ENCODE measurements at regions not wholly inside any gene's neighbourhood (a gene's known extent, or its start where the extent isn't known, plus 50 kb on each side); places are given as distances from the start of the nearest gene placed in this dataset.

GRCh38 chr5:93252165-93252564 is 328.9 kb downstream of the NR2F1-AS1 start:
- H3K4me3 ChIP-seq (replicated peaks in 1 of 3; ENCODE audit: insufficient read depth in 1 of 3, low read depth in 1 of 3, low read length in 3 of 3): no peak overlapping the region
- BruUV-seq (replicated peaks): no TSS peak
- no peaks in the 10 kb centered on the region for H3K9me3 ChIP-seq (replicated peaks; ENCODE audit: control insufficient read depth, insufficient read depth, low read length)
- H3K27me3 ChIP-seq (ENCODE audit: control insufficient read depth in 2 of 2, insufficient read depth in 2 of 2, low read length in 2 of 2): no peaks in the 10 kb centered on the region
- no peaks in the 10 kb centered on the region for H3K9me1 ChIP-seq (replicated peaks; ENCODE audit: control insufficient read depth, extremely low read depth, insufficient read depth, low read length)
- CTCF ChIA-PET: no interaction called here
- FAIRE-seq: no peak
- dilution Hi-C loops (cut with MboI; ENCODE audit: extremely low pct_ligation_motif_present, low sequenced_read_pairs) (no loop called here), intact Hi-C loops (cut with micrococcal nuclease) (loop anchor here (5.0 kb wide), 1 partner anchor 175 kb away; no protein-coding TSS in a partner anchor)
- no peak overlapping the region for H3K9ac ChIP-seq (replicated peaks; ENCODE audit: extremely low read depth, insufficient read depth, low read length)
- H3K79me2 ChIP-seq (ENCODE audit: control insufficient read depth, insufficient read depth, low read length): no peaks in the 10 kb centered on the region
- no peak for DNase-seq (ENCODE audit: low read depth, low spot score)
- H3K27ac ChIP-seq (ENCODE audit: insufficient read depth, low read depth, low read length): no peak overlapping the region
- no peaks in the 10 kb centered on the region for H3K36me3 ChIP-seq (ENCODE audit: control insufficient read depth in 2 of 2, extremely low read depth in 1 of 2, insufficient read depth in 2 of 2, low read length in 2 of 2)
- H2AFZ ChIP-seq (ENCODE audit: low read depth, low read length): no peak overlapping the region
- H3K4me1 ChIP-seq (ENCODE audit: control insufficient read depth, extremely low read depth, insufficient read depth, low read length): peaks cover 26% of the 10 kb centered on the region
- POLR2A ChIA-PET: no interaction called here
- TF ChIP-seq POLR2AphosphoS5 (IDR thresholded peaks at IDR 0.05; ENCODE audit: insufficient read depth, low read depth, low read length) (no peak), POLR2A (IDR thresholded peaks at IDR 0.05; ENCODE audit: low read depth, low read length) (no peak), FOS (IDR thresholded peaks at IDR 0.05; ENCODE audit: borderline replicate concordance, insufficient read depth, low read length) (no peak), MYC (IDR thresholded peaks at IDR 0.05; ENCODE audit: low read depth, low read length) (no peak), CTCF (IDR thresholded peaks at IDR 0.05; ENCODE audit: extremely low read depth in 1 of 2, insufficient read depth in 1 of 2, low read depth in 1 of 2, low read length in 2 of 2) (no peak), GATA2 (IDR thresholded peaks at IDR 0.05; ENCODE audit: insufficient read depth, insufficient read length, low read depth, low read length) (no peak), JUN (IDR thresholded peaks at IDR 0.05; ENCODE audit: borderline replicate concordance, insufficient read depth, insufficient read length, low read depth) (no peak), EZH2 (IDR thresholded peaks at IDR 0.05; ENCODE audit: borderline replicate concordance, low read depth, low read length, severe bottlenecking) (no peak)
- TF ChIP-seq, protein P1, sequence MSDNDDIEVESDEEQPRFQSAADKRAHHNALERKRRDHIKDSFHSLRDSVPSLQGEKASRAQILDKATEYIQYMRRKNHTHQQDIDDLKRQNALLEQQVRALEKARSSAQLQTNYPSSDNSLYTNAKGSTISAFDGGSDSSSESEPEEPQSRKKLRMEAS (IDR thresholded peaks at IDR 0.05; ENCODE audit: insufficient read depth, insufficient read length): no peak
- H4K20me1 ChIP-seq (replicated peaks; ENCODE audit: control insufficient read depth, extremely low read depth, insufficient read depth, low read length): no peaks in the 10 kb centered on the region
- H3K4me2 ChIP-seq (ENCODE audit: insufficient read depth, low read length): no peak overlapping the region

Data from endothelial cell of umbilical vein (primary cell).